ENCODE measurements at regions not wholly inside any gene's neighbourhood (a gene's known extent, or its start where the extent isn't known, plus 50 kb on each side); places are given as distances from the start of the nearest gene placed in this dataset.

GRCh38 chr5:101068298-101068697 is 165.2 kb upstream of the ST8SIA4 start:
- no peak for TF ChIP-seq CTCF (IDR thresholded peaks at IDR 0.05; ENCODE audit: low read depth, low read length, missing input control)
- no peak for TF ChIP-seq RXRA (IDR thresholded peaks at IDR 0.05)

Measured in liver (tissue), 3 donors.